Heart left ventricle (tissue), 13 donors: ENCODE measurements at regions not wholly inside any gene's neighbourhood (a gene's known extent, or its start where the extent isn't known, plus 50 kb on each side); places are given as distances from the start of the nearest gene placed in this dataset.

Experiments used
- POLR2A ChIP-seq, 2 donors: fragments of 450-650 bp; IDR thresholded peaks; one replicate each; pipeline ENCODE4 v1.6.1; 2017; ENCODE audit warnings: antibody characterized with exemption in 2 of 2, mild to moderate bottlenecking in 2 of 2, moderate library complexity in 2 of 2
- TF ChIP-seq, protein P1 (sequence below), 12 donors: fragments of 200-600 bp; sonication (generic) in 4 of 12; IDR thresholded peaks; one replicate each; pipeline versions ENCODE4 v1.5.0 to v1.8.0; 2018 to 2022; ENCODE audit warnings: antibody characterized with exemption in 12 of 12, mild to moderate bottlenecking in 5 of 12
- donor health status: ischemic (EF 13 %, LVEDD 7.1; RV severe dilation, severe dysfunction).
- donor health status: DM: no; HTN: yes; CAD: no.
- donor health status: DM: no; HTN: no; CAD: no.
- donor health status: ischemic (EF 25% LVEDD 6.9; RV normal size, moderate dysfunction).
- donor health status: ischemic (EF 25% LVEDD 5.7; RV mildly dilated, moderate dysfunction).
- donor health status: ischemic (EF 35%, LVEDD 5.7; RV mildly dilated, moderate dysfunction).
- donor health status: nonischemic (EF 11% LVEDD 7.7; RV severe dilation, severe dysfunction).
- donor health status: DM: yes; HTN: yes; CAD: no.
- donor health status: PGD.
- donor health status: ischemic (EF 29% LVEDD 5.4; RV normal size, mild dysfunction).
- donor health status: nonischemic (EF 23%, LVEDD 6.1; RV moderate dilation, normal function).

DNA sequence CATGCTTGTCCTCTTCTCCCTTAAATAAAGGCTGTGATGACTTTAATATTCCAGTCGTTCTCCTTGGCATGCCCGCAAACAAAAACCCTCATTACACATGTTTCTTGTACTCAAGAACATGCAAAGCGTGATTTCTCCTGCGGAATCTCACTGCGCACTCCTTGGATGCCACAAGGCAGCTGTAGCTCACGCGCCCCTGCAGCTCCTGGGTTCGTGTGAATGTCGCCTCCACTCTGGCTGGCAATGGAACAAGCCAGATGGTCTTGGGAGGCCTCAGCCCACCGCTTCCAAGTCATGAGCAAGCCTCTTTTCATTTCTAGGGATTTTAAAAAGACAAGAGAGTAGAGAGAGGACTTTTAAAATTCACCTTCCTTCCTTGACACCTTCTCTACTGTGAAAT is 403.8 kb downstream of the PCNX1 start:
- TF ChIP-seq, protein P1, sequence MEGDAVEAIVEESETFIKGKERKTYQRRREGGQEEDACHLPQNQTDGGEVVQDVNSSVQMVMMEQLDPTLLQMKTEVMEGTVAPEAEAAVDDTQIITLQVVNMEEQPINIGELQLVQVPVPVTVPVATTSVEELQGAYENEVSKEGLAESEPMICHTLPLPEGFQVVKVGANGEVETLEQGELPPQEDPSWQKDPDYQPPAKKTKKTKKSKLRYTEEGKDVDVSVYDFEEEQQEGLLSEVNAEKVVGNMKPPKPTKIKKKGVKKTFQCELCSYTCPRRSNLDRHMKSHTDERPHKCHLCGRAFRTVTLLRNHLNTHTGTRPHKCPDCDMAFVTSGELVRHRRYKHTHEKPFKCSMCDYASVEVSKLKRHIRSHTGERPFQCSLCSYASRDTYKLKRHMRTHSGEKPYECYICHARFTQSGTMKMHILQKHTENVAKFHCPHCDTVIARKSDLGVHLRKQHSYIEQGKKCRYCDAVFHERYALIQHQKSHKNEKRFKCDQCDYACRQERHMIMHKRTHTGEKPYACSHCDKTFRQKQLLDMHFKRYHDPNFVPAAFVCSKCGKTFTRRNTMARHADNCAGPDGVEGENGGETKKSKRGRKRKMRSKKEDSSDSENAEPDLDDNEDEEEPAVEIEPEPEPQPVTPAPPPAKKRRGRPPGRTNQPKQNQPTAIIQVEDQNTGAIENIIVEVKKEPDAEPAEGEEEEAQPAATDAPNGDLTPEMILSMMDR (IDR thresholded peaks at IDR 0.05): no peak
- no peak for TF ChIP-seq POLR2A (IDR thresholded peaks at IDR 0.05)
